K562 (cell line): ENCODE measurements at regions not wholly inside any gene's neighbourhood (a gene's known extent, or its start where the extent isn't known, plus 50 kb on each side); places are given as distances from the start of the nearest gene placed in this dataset.
A peak's percentile ranks its signal among the peaks of the same experiment; 100 is the strongest.

Experiments
- ATAC-seq: fragments of 200-7000 bp; cut with Tn5 transposase; 3 replicates; pipeline ENCODE4 v1.9.1; 2020; ENCODE audit warnings: moderate library complexity
- BruUV-seq: library from RNA; stranded (reverse); fragments of 400-500 nt; replicated peaks from 2 replicates; lab custom pipeline; 2021; lab: Mats Ljungman, UMichigan
- CTCF ChIA-PET: fragments of 300-600 bp; formaldehyde crosslinking; extraction: SDS; loops from one replicate; lab custom pipeline; 2021; ENCODE audit warnings: low intra/inter-chr PET ratio; lab: Yijun Ruan, JAX
- POLR2A ChIA-PET: fragments of 300-600, 350-650 bp; sonication (Branson Sonifier 250); formaldehyde crosslinking; extraction: SDS; loops from one replicate; lab custom pipeline; 2021; ENCODE audit warnings: antibody characterized with exemption, inconsistent platforms; lab: Yijun Ruan, JAX
- DNase-seq, 4 experiments: peaks; one replicate each; pipeline versions ENCODE4 v3.0.0 to v3.0.0-alpha.2; 2011 to 2018; ENCODE audit warnings: low spot score in 3 of 4, mixed read lengths in 3 of 4; ENCODE audit errors: extremely low read depth in 1 of 4
- FAIRE-seq: peaks from 2 replicates; lab custom pipeline; 2011; peaks lifted over from hg19 to GRCh38; lab: Jason Lieb, UNC
- H2AFZ ChIP-seq: 2 replicates; pipeline ENCODE4 v1.6.0; 2011; ENCODE audit warnings: low read depth, low read length, control low read depth, inconsistent platforms
- H3K27ac ChIP-seq: fragments of 200-600 bp; 3 replicates; pipeline ENCODE4 v1.8.0; 2011; ENCODE audit warnings: low read depth, mild to moderate bottlenecking, control low read depth, inconsistent platforms, low read length, moderate library complexity, mixed read lengths; ENCODE audit errors: extremely low read depth
- H3K27me3 ChIP-seq, 2 experiments: fragments of 300-600 bp in 1 of 2; 2 replicates in 1 of 2; 3 replicates in 1 of 2; pipeline versions ENCODE4 v1.6.0 to v1.8.0; 2011; ENCODE audit warnings: inconsistent platforms in 2 of 2, low read length in 2 of 2, mild to moderate bottlenecking in 1 of 2, mixed read lengths in 1 of 2, moderate library complexity in 1 of 2; ENCODE audit not compliant: control insufficient read depth in 2 of 2, insufficient read depth in 2 of 2
- H3K36me3 ChIP-seq: fragments of 300-600 bp; 3 replicates; pipeline ENCODE4 v1.8.0; 2011; ENCODE audit warnings: mild to moderate bottlenecking, low read length, inconsistent platforms; ENCODE audit not compliant: control insufficient read depth, insufficient read depth
- H3K4me1 ChIP-seq, 2 experiments: fragments of 200-600 bp in 1 of 2; replicated peaks in 1 of 2; 2 replicates in 1 of 2; 3 replicates in 1 of 2; pipeline versions ENCODE4 v1.5.1 to v1.8.0; 2011; ENCODE audit warnings: inconsistent platforms in 2 of 2, low read length in 2 of 2, mild to moderate bottlenecking in 1 of 2, mixed read lengths in 1 of 2, moderate library complexity in 1 of 2; ENCODE audit not compliant: control insufficient read depth in 2 of 2, insufficient read depth in 2 of 2
- H3K4me2 ChIP-seq: 2 replicates; pipeline ENCODE4 v1.6.1; 2011; ENCODE audit warnings: low read length, control low read depth, inconsistent platforms, mixed read lengths; ENCODE audit not compliant: insufficient read depth
- H3K4me3 ChIP-seq: fragments of 200-600 bp; sonication (generic), shearing (Covaris generic); 2 replicates; pipeline ENCODE4 v1.5.1; 2016; ENCODE audit warnings: control low read depth, inconsistent platforms
- H3K79me2 ChIP-seq: fragments of 200-600 bp; 3 replicates; pipeline ENCODE4 v1.8.0; 2011; ENCODE audit warnings: low read length, inconsistent platforms; ENCODE audit not compliant: control insufficient read depth, insufficient read depth
- H3K9ac ChIP-seq, 2 experiments: 2 replicates each; pipeline versions ENCODE4 v1.6.0 to v1.6.1; 2011; ENCODE audit warnings: low read depth in 2 of 2, low read length in 2 of 2, control low read depth in 1 of 2, inconsistent platforms in 1 of 2, mild to moderate bottlenecking in 1 of 2, mixed read lengths in 1 of 2; ENCODE audit not compliant: insufficient read depth in 1 of 2
- H3K9me1 ChIP-seq: one replicate; pipeline ENCODE4 v1.6.0; 2011; ENCODE audit warnings: inconsistent platforms, mild to moderate bottlenecking, low read length, moderate library complexity; ENCODE audit not compliant: control insufficient read depth, insufficient read depth
- H3K9me3 ChIP-seq: replicated peaks from 2 replicates; pipeline ENCODE4 v1.5.1; 2011; ENCODE audit warnings: low read depth, low read length, inconsistent platforms; ENCODE audit not compliant: control insufficient read depth, insufficient read depth
- H4K20me1 ChIP-seq: replicated peaks from 2 replicates; pipeline ENCODE4 v1.6.1; 2011; ENCODE audit warnings: low read length, inconsistent platforms, mixed read lengths; ENCODE audit not compliant: control insufficient read depth, insufficient read depth
- SRF ChIP-seq, 2 experiments: fragments of 250-450, 450-650 bp in 1 of 2; sonication (Bioruptor Pico) in 1 of 2; sonication (generic) in 1 of 2; formaldehyde crosslinking; IDR thresholded peaks; 2 replicates each; pipeline versions ENCODE4 v1.5.0 to v1.5.1; 2020 to 2022; ENCODE audit warnings: mild to moderate bottlenecking in 1 of 2, missing genetic modification reagents in 1 of 2
- TBL1XR1 ChIP-seq, 2 experiments: IDR thresholded peaks; 2 replicates each; pipeline ENCODE4 v1.6.1; 2012; ENCODE audit warnings: improper control_type of control experiment in 2 of 2, low read length in 2 of 2, mild to moderate bottlenecking in 1 of 2
- WGBS: fragments of 100-300 bp; shearing (Covaris generic); methylation state at CpG from one replicate; pipeline ENCODE4 v1.1.6; 2016; ENCODE audit warnings: low coverage, mixed read lengths; ENCODE audit not compliant: insufficient coverage; ENCODE audit errors: missing lambda C conversion rate; 5-methylcytosine and 5-hydroxymethylcytosine counted together
- in situ Hi-C: fragments of 300-500 bp; cut with MboI; formaldehyde crosslinking; loops from 4 replicates; pipeline ENCODE4 v1.15.0; 2018; ENCODE audit warnings: inconsistent platforms, mixed read lengths
- intact Hi-C: fragments of 100-400 bp; cut with micrococcal nuclease; formaldehyde crosslinking; loops from 2 replicates; pipeline ENCODE4 v1.14.2; 2022
- TF ChIP-seq, protein P1 (sequence below): IDR thresholded peaks from 2 replicates; pipeline ENCODE4 v1.6.1; 2012; ENCODE audit warnings: low read depth, low read length, improper control_type of control experiment, borderline replicate concordance

GRCh38 chr3:152159328-152159727 lies 109.4 kb upstream of the MBNL1 start:
- ChIA-PET POLR2A (interaction anchor here (0.6 to 1.2 kb wide), 3 partner anchors 15 to 649 kb away, joined by 3 to 4 read pairs (median 3); no protein-coding TSS in a partner anchor), CTCF (no interaction called here)
- in situ Hi-C loops, result no loop called here
- Histone ChIP-seq H3K4me2 (no peak overlapping the region), H2AFZ (peak overlapping the region; percentile 64), H3K9me1 (no peaks in the 10 kb centered on the region), H3K4me1 (no peaks in the 10 kb centered on the region), H3K9me3 (no peaks in the 10 kb centered on the region), H3K36me3 (no peaks in the 10 kb centered on the region), H3K27me3 (no peaks in the 10 kb centered on the region), H3K79me2 (no peaks in the 10 kb centered on the region), H3K27ac (no peak overlapping the region), H3K4me3 (no peak overlapping the region), H3K9ac (no peak overlapping the region), H4K20me1 (no peaks in the 10 kb centered on the region)
- peak; percentile 40 for FAIRE-seq
- no peak for DNase-seq
- TF ChIP-seq, protein P1, sequence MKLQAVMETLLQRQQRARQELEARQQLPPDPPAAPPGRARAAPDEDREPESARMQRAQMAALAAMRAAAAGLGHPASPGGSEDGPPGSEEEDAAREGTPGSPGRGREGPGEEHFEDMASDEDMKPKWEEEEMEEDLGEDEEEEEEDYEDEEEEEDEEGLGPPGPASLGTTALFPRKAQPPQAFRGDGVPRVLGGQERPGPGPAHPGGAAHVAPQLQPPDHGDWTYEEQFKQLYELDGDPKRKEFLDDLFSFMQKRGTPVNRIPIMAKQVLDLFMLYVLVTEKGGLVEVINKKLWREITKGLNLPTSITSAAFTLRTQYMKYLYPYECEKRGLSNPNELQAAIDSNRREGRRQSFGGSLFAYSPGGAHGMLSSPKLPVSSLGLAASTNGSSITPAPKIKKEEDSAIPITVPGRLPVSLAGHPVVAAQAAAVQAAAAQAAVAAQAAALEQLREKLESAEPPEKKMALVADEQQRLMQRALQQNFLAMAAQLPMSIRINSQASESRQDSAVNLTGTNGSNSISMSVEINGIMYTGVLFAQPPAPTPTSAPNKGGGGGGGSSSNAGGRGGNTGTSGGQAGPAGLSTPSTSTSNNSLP, result no peak
- no peak for TF ChIP-seq TBL1XR1 (IDR thresholded peaks at IDR 0.05; ENCODE audit: low read length in 2 of 2)
- TF ChIP-seq SRF (CRISPR knock-in tag; IDR thresholded peaks at IDR 0.05), result peak in 1 of 2 experiments; percentile 62; a peak in 1 of 4 replicates
- ATAC-seq, result no peak
- BruUV-seq, result no TSS peak
- intact Hi-C loops, result no loop called here
- WGBS, result 33% methylated on average over 4 of the region's 4 CpGs
